ENCODE measurements at regions not wholly inside any gene's neighbourhood (a gene's known extent, or its start where the extent isn't known, plus 50 kb on each side); places are given as distances from the start of the nearest gene placed in this dataset.

GRCh38 chr10:32150532-32151101 lies 94.4 kb upstream of the KIF5B start:
- H3K4me2 ChIP-seq (ENCODE audit: insufficient read depth, low read length), result peak overlapping the region; percentile 11; the same call in 1 of the 2 replicates
- H3K9ac ChIP-seq (ENCODE audit: insufficient read depth in 1 of 2, low read depth in 2 of 2, low read length in 2 of 2), result 0 out of 4 replicates have a peak overlapping the region, but pooled peaks of 1 of the 2 experiments have one; percentile 26
- intact Hi-C loops (cut with micrococcal nuclease), result no loop called here
- H3K4me3 ChIP-seq, result no peak overlapping the region
- FAIRE-seq, result no peak
- peaks cover 4 to 15% of the 10 kb centered on the region in 2 experiments for H3K4me1 ChIP-seq (replicated peaks in 1 of 2; ENCODE audit: control insufficient read depth in 2 of 2, insufficient read depth in 2 of 2, low read length in 2 of 2)
- H3K9me1 ChIP-seq (ENCODE audit: control insufficient read depth, insufficient read depth, low read length), result no peaks in the 10 kb centered on the region
- in situ Hi-C loops (cut with MboI), result no loop called here
- no peaks in the 10 kb centered on the region for H4K20me1 ChIP-seq (replicated peaks; ENCODE audit: control insufficient read depth, insufficient read depth, low read length)
- H3K27me3 ChIP-seq (ENCODE audit: control insufficient read depth in 2 of 2, insufficient read depth in 2 of 2, low read length in 2 of 2), result peaks cover 0 to 6% of the 10 kb centered on the region in 2 experiments; a peak in 3 of 5 replicates
- DNase-seq (ENCODE audit: extremely low read depth in 1 of 4, low spot score in 3 of 4), result no peak
- peak overlapping the region; percentile 48 for H2AFZ ChIP-seq (ENCODE audit: low read depth, low read length)
- H3K27ac ChIP-seq (ENCODE audit: extremely low read depth, low read depth, low read length), result no peak overlapping the region
- POLR2A ChIA-PET, result no interaction called here
- 32% methylated on average over 8 of the region's 8 CpGs for WGBS (ENCODE audit: insufficient coverage, low coverage, missing lambda C conversion rate)
- no TSS peak for BruUV-seq (replicated peaks)
- no peaks in the 10 kb centered on the region for H3K9me3 ChIP-seq (replicated peaks; ENCODE audit: control insufficient read depth, insufficient read depth, low read depth, low read length)
- no peaks in the 10 kb centered on the region for H3K79me2 ChIP-seq (ENCODE audit: control insufficient read depth, insufficient read depth, low read length)
- ATAC-seq, result no peak
- CTCF ChIA-PET (ENCODE audit: low intra/inter-chr PET ratio), result no interaction called here
- no peaks in the 10 kb centered on the region for H3K36me3 ChIP-seq (ENCODE audit: control insufficient read depth, insufficient read depth, low read length)
- no peak for TF ChIP-seq HDGF (IDR thresholded peaks at IDR 0.05)
- TF ChIP-seq RAD51 (IDR thresholded peaks at IDR 0.05; ENCODE audit: borderline replicate concordance, low read depth), result no peak
- TF ChIP-seq ZNF589 (CRISPR knock-in tag; IDR thresholded peaks at IDR 0.05; ENCODE audit: low read depth), result no peak
- no peak for TF ChIP-seq HSF4 (CRISPR knock-in tag; IDR thresholded peaks at IDR 0.05; ENCODE audit: borderline replicate concordance)
- peak; percentile 58 for TF ChIP-seq ARID1B (IDR thresholded peaks at IDR 0.05)
- TF ChIP-seq MTA1 (IDR thresholded peaks at IDR 0.05; ENCODE audit: borderline replicate concordance), result no peak
- TF ChIP-seq EP300 (IDR thresholded peaks at IDR 0.05; ENCODE audit: low read length), result peak; percentile 34; the same call in 1 of the 2 replicates
- peak; percentile 76; the same call in 1 of the 2 replicates for TF ChIP-seq SOX6 (IDR thresholded peaks at IDR 0.05)
- TF ChIP-seq, protein P1, sequence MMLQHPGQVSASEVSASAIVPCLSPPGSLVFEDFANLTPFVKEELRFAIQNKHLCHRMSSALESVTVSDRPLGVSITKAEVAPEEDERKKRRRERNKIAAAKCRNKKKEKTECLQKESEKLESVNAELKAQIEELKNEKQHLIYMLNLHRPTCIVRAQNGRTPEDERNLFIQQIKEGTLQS (IDR thresholded peaks at IDR 0.05), result peak; percentile 67; the same call in 1 of the 2 replicates
- TF ChIP-seq, protein P1 (CRISPR knock-in tag; conservative IDR thresholded peaks at IDR 0.05), result no peak
- TF ChIP-seq ZNF740 (CRISPR knock-in tag; IDR thresholded peaks at IDR 0.05), result no peak
- TF ChIP-seq ZNF740 (tag; IDR thresholded peaks at IDR 0.05), result no peak
- no peak for TF ChIP-seq ERF (CRISPR knock-in tag; IDR thresholded peaks at IDR 0.05)
- no peak for TF ChIP-seq HNRNPK (IDR thresholded peaks at IDR 0.05; ENCODE audit: low read depth, low read length, poor library complexity, severe bottlenecking)
- TF ChIP-seq FOXK1 (CRISPR knock-in tag; IDR thresholded peaks at IDR 0.05; ENCODE audit: borderline replicate concordance), result no peak
- peak; percentile 53; the same call in 1 of the 2 replicates for TF ChIP-seq SMARCA4 (IDR thresholded peaks at IDR 0.05)
- TF ChIP-seq ATF7 (IDR thresholded peaks at IDR 0.05), result peak; percentile 67; the same call in 1 of the 2 replicates
- peak; percentile 59; the same call in 1 of the 2 replicates for TF ChIP-seq SMARCE1 (IDR thresholded peaks at IDR 0.05)
- no peak for TF ChIP-seq GABPB1 (CRISPR knock-in tag; IDR thresholded peaks at IDR 0.05)
- peak; percentile 90 for TF ChIP-seq ESRRA (IDR thresholded peaks at IDR 0.05; ENCODE audit: borderline replicate concordance, low read depth)
- TF ChIP-seq BCL6 (CRISPR knock-in tag; IDR thresholded peaks at IDR 0.05), result no peak
- TF ChIP-seq, protein P2, sequence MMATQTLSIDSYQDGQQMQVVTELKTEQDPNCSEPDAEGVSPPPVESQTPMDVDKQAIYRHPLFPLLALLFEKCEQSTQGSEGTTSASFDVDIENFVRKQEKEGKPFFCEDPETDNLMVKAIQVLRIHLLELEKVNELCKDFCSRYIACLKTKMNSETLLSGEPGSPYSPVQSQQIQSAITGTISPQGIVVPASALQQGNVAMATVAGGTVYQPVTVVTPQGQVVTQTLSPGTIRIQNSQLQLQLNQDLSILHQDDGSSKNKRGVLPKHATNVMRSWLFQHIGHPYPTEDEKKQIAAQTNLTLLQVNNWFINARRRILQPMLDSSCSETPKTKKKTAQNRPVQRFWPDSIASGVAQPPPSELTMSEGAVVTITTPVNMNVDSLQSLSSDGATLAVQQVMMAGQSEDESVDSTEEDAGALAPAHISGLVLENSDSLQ (IDR thresholded peaks at IDR 0.05), result peak; percentile 52; the same call in 1 of the 2 replicates
- peak; percentile 26; the same call in 1 of the 2 replicates for TF ChIP-seq FOXJ2 (tag; IDR thresholded peaks at IDR 0.05)
- no peak for TF ChIP-seq MEF2A (IDR thresholded peaks at IDR 0.05; ENCODE audit: control insufficient read depth, low read depth, low read length)

Measured in K562 (cell line).